ENCODE measurements at regions not wholly inside any gene's neighbourhood (a gene's known extent, or its start where the extent isn't known, plus 50 kb on each side); places are given as distances from the start of the nearest gene placed in this dataset.
"Not testable (repeated sequence)": the region's sequence is repeated elsewhere in the genome, so short reads cannot be mapped to it uniquely, and the experiment has no call there.

- no peak for DNase-seq
Observed at GRCh38 chr9:82761027-82761426, 301.9 kb downstream of the RASEF start.

GRCh38 chr9:82761956-82762355, 301.0 kb downstream of the RASEF start:
- no peak for DNase-seq

GRCh38 chr9:82763656-82764055, 299.3 kb downstream of the RASEF start:
- peak in 1 of 2 experiments; percentile 7 for DNase-seq

- DNase-seq, result no peak
Observed at GRCh38 chr9:82764061-82764668, 298.8 kb downstream of the RASEF start.

GRCh38 chr9:82774707-82775231, 288.2 kb downstream of the RASEF start:
- DNase-seq, result peak; percentile 1 to 7

- no peak for DNase-seq
Observed at GRCh38 chr9:82776508-82776907, 286.4 kb downstream of the RASEF start.

- DNase-seq, result no peak
Observed at GRCh38 chr9:82777366-82777765, 285.6 kb downstream of the RASEF start.

- not testable (repeated sequence) for DNase-seq
Observed at GRCh38 chr9:82778923-82779322, 284.0 kb downstream of the RASEF start.

GRCh38 chr9:82780017-82780416, 282.9 kb downstream of the RASEF start:
- DNase-seq, result no peak

- peak; percentile 7 to 14 for DNase-seq
Observed at GRCh38 chr9:82781921-82782392, 281.0 kb downstream of the RASEF start.

GRCh38 chr9:82783045-82783444, 279.9 kb downstream of the RASEF start:
- DNase-seq, result no peak

- DNase-seq, result no peak
Observed at GRCh38 chr9:82784589-82784988, 278.4 kb downstream of the RASEF start.

GRCh38 chr9:82789155-82789824, 273.7 kb downstream of the RASEF start:
- no peak for DNase-seq

GRCh38 chr9:82790875-82791274, 272.1 kb downstream of the RASEF start:
- no peak for DNase-seq

GRCh38 chr9:82791692-82792091, 271.2 kb downstream of the RASEF start:
- no peak for DNase-seq

- peak in 1 of 2 experiments; percentile 3 for DNase-seq
Observed at GRCh38 chr9:82797534-82797933, 265.4 kb downstream of the RASEF start.

GRCh38 chr9:82799286-82799685, 263.7 kb downstream of the RASEF start:
- no peak for DNase-seq

GRCh38 chr9:82805027-82805426, 257.9 kb downstream of the RASEF start:
- peak in 1 of 2 experiments; percentile 18 for DNase-seq

GRCh38 chr9:82808478-82808877, 254.5 kb downstream of the RASEF start:
- no peak for DNase-seq

GRCh38 chr9:82810915-82811314, 252.0 kb downstream of the RASEF start:
- DNase-seq, result no peak

GRCh38 chr9:82819260-82819659, 243.7 kb downstream of the RASEF start:
- DNase-seq, result no peak

GRCh38 chr9:82820186-82820585, 242.8 kb downstream of the RASEF start:
- no peak for DNase-seq

- no peak for DNase-seq
Observed at GRCh38 chr9:82829818-82830217, 233.1 kb downstream of the RASEF start.

GRCh38 chr9:82865524-82865923, 197.4 kb downstream of the RASEF start:
- DNase-seq, result no peak

Data from NCI-H526 (cell line).